GM19438 (cell line): ENCODE measurements at regions not wholly inside any gene's neighbourhood (a gene's known extent, or its start where the extent isn't known, plus 50 kb on each side); places are given as distances from the start of the nearest gene placed in this dataset.

Experiments
- ATAC-seq: cut with Tn5 transposase; IDR thresholded peaks from one replicate; pipeline ENCODE4 v1.9.1; 2021; ENCODE audit warnings: low read depth; ENCODE audit not compliant: unreplicated experiment

DNA sequence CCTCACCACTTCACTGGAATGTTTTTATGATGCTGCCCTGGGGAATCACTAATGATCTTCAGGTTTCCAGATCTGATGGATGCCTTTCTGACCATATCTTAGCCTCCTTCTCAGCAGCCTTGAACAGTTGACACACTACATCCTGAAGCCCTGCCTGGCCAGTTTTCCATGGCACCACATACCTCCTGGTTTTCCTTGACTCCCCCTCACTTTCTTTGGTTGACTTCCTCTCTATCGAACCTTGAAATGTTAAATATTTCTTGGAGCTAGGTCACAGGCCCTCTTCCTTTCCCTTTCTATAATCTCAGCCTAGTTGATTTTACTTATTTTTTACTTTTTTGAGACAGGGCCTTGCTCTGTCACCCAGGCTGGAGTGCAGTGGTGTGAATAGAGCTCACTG is 108.8 kb upstream of the CDK1 start:
- no peak for ATAC-seq

DNA sequence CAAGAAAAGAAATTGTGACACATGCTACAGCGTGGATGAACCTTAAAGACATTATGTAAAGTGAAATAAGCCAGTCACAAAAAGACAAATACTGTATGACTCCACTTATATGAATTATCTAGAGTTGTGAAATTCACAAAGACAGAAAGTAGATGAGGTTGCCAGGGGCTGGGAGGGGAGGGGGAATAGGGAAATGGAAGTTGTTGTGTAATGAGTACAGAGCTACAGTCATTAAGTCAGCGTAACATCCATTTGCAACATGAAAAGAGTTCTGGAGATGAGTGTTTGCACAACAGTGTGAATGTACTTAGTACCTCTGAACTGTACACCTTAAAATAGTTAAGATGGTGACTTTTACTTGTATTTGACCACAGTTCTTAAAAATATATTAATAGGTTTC is 112.1 kb upstream of the CDK1 start:
- ATAC-seq, result no peak

DNA sequence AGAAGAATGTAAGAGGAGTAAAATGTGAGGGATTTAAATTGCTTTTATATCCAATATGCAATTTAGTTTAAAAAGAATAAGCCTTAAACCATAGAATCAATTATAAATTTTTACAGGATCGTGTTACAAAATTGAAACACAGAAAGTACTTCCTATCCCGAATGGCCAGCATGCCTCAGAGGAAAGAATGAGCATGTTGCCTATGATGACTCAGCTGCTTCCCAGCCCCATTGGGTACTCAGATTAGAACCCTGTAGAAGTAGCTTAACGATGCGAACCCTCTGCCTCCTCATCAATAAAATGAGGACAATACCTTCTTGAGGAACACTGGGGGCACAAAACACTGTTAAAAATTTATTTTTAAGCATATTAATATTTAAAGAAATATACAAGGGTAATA is 113.4 kb upstream of the CDK1 start:
- ATAC-seq, result no peak

DNA sequence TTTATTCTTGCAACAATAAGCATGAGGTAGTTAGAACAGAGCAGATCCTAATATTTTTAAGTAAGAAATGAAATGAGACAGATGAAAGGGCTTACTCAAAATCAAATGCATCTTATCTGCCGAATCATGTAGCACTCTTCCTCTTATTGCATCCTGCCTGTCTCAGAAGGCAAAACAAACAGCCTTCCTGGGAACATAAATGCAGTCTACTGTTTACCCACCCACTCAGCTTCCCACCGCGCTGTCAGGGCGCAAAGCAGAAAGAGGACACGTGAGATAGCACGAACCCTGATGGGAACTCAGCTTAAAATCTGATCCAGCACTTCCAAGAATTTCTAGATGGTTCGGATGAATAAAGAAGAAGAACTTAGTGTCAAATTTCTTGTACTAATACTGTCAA is 114.4 kb upstream of the CDK1 start:
- no peak for ATAC-seq

DNA sequence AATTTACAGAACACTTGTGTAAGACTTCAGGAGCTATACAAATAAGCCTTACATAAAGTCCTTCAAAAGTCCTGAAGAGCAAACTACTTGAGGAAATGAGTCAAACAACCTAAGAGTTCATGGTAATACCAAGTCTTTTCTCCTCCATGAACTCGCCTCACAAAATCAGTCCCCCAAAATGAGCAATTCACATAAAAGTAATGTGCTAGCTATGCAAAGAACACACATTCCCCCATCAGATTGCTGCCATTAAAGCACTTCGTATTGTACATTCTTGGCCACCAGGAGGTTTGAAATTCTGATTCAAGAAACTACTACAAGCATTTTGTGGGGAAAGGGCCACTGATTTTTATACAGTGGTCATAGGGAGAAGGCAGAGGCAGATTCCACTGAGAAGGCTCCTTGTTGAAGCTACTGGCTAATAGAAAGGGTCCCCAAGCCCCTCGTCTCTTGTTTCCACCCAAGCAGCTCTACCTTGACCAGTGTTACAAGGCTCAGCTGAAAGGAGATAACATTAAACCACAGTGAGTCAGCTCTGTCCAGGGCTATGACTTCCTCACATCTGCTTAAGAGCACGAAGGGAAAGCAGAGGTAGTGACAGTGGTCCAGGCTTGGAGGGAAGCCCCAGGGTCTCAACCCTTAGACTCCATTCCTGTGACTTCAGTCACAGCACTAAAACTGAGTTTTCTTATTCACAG is 115.2 kb upstream of the CDK1 start:
- ATAC-seq, result no peak

DNA sequence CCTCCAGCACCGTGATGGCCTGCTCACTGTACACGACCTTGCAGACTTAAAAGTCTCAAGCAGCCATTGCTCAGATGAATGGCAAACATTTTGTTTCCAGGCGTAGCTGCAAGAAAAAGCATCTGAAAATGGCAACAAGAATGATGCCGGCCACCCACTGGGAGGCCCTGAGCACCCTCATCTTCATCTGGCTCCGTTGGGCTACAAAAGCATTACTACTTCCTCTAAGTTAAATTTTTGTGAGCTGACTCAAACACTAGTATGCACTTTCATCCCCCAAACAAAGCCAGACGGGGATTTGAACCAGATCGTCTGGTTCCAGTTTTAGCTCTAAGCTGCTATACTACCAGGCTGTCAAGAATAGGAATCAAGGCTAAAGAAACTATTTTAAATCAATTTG is 116.6 kb upstream of the CDK1 start:
- no peak for ATAC-seq

DNA sequence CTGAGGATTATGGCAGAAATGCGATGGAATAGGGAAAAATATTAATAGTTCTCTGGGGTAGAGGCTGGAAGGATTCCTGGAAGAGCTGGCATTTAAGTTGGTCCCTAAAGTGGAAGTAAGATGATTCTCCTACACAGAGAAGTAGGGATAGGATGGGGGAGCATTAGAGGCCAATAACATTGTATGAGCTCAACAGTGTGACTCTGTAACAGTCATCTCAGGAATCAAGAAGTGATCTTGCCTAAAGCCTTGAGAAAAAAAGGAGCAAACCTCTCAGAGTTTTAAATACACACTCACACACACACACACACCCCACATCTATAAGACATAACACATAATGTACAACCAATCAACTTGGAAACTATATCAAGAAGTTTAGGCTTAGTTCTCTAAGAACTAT is 117.7 kb upstream of the CDK1 start:
- no peak for ATAC-seq

DNA sequence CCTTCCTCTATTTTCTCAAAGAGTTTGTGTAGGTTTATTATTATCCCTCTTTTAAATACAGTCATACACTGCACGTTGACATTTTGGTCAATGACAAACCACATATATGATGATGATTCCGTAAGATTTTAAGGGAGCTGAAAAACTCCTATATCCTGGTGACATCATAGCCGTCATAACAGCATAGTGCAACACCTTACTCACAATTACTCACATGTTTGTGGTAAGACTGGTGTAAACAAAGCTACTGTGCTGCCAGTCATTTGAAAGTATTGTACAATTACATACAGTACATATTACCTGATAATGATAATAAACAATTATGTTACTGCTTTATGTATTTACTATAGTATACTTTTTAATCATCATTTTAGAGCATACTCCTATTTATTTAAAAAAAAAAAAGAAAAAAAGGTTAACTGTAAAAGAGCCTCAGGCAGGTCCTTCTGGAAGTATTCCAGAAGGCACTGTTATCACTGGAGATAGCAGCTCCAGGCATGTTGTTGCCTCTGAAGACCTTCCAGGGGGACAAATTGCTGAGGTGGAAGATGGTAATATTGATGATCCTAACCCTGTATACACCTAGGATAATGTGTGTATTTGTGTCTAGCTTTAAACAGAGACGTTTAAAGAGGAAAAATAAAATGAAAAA is 123.3 kb upstream of the CDK1 start:
- no peak for ATAC-seq

DNA sequence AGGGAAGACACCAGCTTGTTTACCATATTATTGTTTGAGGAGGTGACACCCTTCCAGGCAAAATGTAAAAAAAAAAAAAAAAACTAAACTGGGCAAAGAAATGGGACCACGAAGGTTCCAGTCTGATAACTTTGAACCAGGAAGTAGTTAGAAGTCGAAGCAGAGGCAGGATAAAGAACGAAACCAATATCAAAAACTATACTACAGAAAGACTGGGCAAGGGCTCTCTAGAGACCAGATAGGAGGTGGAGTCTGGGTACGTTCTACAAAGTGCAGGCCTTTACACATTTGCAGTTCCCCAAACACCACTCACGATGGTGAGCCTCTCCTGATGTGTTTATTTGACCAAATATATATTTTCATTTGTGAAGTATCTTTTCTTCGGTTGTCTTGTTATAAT is 125.7 kb upstream of the CDK1 start:
- ATAC-seq, result peak; percentile 94

DNA sequence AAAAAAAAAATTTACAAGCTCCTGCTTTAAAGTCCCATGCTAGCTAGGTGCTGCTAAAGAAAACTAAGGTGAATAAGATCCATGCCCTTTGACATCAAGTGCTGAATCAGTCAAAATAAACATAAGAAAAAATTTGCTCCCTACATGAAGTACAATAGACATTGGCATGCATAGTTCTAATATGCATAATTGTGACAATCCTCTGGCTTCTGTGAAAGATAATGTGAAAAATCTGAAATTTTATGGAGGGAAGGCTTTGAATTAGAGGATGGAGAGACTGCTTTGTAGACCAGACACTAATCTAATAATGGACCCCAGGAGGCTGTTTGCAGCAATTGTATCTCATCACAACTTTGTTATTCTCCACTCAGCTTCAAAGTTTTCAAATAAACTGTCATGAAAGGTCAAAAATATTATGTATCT is 127.9 kb upstream of the CDK1 start:
- ATAC-seq, result no peak

DNA sequence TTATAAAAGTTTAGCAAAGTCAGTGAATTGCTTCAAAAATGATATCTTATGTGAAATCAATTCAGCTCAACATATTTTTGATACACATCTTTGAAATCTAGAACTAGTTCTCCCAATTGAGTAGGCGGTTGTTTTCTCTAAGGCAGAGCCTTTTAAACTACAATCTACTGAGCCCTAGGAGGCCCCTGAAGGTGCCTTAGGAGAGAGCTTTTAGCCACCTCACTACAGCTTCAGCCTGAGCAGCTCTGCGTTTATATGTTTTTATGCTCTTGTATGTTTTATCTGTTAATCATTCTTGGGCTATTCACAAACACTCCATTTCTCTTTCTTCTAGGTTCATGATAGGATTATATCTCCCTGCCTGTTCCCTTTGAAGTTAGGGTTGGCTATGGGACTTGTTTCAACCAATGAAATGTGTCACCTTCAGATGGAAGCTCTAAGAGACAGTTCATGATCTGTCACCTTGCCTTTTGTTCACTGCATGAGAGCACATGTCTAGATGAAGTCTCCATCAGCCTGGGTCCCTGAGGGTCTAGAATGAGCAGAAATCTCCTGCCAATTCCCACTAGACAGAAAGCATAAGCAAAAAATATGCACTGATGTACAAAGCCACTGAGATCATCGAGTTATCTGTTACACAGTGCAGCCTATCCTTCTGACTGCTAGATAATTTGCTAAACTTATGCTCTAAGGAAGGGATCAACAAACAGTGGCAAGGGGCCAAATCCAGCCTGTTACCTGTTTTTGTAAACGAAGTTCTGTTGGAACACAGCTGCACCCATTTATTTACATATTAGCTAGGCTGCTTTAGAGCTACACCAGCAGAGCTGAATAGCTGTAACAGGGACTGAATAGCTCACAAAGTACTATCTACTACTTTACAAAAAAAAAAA is 128.5 kb upstream of the CDK1 start:
- no peak for ATAC-seq

DNA sequence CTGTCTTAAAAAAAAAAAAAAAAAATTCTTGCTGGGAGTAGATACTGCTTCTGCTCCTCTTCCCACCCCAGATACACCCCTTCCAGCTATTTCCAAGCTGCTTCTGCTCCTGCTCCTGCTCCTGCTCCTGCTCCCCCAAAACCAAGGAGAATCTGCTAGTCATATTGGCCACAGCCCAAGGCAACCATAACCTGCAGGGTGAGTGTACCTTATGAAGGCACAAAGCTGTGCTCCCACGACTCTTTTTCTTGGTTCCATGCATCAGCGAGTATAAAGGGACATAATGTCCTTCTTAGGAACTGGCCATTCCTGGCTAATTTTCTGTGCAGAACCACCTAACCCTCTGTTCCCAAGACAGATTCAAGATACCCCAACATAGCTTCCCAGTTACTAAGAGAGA is 129.5 kb upstream of the CDK1 start:
- ATAC-seq, result no peak

DNA sequence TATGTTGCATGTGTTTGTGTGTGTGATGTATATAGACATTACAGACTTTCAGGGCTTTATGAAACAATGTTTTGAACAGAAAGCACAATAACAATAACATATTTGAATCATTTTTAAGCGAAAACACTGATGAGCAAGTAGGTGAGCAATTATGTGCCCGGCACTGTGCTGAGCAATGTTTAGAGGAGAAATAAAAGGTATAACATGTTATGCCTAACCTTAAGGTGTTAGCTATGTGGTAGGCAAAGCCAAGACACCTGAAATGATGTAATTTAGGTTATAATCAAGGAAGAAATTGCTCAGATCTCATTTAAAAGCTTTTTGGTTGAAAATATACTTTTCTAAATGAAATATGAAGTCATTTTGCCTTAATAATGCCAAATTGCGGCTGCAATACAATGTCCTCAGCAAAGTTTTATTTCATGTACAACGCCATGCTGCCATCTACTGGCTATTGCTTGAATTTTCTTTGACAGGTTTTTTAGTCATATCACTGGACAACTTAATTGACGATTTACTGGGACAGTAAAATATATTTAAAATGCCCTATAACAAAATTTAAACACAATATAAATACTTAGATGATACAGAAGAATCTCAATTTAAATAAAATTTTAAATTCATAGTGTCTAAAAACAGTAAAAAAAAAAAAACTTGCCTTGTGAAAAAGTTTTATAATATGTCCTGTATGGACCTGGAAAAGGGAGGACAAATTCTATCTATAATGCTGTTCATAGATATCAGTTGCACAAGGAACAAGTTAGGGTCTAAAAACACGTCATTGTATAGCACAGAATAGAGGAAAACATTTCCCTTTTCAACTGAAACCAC is 131.1 kb upstream of the CDK1 start:
- no peak for ATAC-seq

DNA sequence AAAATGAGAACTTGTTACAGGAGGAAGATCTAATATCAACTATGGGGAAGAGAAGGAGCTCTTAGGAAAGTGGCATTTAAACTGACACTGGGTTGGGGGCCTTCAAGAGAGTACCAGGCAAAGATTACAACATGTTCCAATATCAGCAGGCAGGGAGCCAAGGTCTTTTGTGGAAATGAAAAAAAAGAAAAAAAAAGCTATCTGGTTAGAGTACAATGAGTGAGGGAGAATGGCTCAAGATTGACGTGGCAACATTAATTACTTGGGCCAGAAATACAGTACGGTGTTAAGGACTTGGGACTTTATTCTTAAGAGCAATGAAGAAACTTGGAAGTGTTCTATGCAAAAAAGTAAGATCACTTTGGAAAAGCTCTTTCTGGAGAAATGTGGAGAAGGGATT is 132.3 kb upstream of the CDK1 start:
- no peak for ATAC-seq

DNA sequence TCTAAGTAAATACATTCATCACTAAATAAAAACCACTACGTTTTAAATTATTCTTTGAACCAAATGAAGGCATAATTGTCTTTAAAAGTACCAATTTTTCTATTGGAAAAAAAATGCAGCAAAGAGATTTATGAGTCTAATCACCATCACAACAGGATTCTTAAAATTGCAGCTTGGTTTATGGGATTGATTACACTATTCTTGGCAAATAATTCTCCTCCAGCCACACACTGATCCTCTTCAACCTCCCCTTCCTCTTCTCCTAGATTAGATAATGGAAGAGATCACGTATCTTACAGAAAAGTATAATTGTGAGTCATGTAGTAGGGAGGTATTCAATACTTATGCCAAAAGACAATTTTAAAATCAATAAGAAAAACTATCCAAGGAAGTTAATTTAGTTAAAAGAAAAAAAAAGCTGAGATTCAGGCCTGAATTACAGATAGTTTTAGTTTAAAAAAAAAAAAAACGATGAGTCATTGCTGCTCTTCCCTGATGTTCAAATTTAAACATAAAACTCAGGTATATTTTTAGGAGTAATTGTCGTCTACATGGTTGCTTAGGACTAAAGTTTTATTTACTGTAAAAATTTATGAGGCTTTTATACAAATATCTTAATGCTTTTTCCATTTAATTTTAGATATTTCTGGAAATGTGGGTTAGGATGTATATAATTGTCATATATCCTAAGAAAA is 133.7 kb upstream of the CDK1 start:
- no peak for ATAC-seq

DNA sequence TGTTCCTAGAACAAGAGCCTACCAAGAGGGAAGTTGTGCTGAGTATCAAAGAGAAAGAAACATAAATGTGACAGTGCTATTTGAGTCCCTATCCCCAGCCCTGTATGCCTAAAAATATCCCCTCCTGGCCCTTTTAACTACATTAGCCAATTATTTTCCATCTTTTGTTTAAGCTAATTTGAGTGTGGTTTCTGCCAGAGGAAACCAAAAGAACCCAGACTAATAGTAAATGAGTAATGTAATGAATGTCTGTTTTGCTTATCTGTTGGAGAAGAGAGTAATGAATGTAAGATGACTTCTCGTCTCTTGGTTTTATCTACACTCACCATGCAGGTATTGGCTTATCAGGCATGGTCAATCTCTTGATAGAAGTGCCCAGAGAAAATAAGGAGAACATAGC is 134.4 kb upstream of the CDK1 start:
- no peak for ATAC-seq

DNA sequence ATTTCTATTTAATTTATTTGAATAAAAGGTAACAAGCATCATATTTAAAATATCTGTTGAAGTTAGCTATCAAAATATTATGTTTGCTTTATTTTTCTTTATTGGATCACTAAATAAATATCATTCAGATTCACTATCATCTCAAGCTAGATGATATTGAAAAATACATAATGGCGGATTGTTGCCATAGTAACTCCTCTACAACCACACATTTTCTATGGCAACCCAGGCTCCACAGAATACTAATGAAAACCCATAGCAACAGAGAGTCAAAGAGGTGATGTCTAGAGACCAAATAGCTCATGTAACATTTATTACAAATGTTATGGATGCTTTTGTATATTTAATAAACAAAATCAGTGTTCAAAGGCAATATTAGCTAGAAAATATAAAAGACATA is 148.9 kb upstream of the CDK1 start:
- ATAC-seq, result no peak

DNA sequence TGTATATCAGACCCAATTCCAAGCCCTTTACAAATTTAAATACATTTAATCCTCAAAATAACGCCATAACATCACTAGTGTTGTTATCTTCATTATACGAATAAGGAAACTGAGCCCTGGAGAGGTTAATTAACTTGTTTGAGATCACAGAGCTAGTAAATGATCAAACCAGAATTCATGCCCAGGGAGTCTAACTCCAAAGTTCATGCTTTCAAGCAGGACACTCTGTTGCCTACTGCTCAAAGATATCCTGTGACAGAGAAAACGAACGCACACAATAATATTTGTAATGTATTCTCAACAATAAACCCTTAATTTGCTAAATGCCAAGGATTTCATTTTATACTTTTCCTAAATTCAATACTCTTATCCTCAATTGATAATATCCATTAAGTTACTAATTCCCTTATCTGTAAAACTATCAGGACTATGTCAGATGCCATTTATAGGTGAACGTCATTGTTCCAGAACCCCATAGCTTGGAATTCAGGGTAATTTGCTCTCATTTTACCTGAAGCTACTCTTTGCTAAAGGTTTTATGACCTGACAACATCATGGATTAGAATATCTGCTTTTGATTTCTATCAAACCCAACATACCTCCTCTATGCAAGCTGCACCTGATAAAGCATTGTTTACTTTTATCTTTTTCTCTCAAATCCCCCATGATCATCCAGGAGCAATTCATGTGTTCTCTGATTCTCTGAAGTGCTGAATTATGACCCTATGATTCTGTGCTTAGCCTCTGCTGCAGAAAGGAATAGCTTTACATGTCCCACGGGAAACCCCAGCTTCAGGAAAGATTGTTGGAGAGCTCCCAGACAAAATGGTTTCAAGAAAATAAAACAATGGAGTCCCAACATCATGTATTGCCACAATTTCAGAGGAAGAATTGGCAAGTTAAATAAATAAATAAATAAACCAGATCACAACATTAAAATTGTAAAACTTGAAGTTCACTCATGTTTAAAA is 150.2 kb upstream of the CDK1 start:
- no peak for ATAC-seq

DNA sequence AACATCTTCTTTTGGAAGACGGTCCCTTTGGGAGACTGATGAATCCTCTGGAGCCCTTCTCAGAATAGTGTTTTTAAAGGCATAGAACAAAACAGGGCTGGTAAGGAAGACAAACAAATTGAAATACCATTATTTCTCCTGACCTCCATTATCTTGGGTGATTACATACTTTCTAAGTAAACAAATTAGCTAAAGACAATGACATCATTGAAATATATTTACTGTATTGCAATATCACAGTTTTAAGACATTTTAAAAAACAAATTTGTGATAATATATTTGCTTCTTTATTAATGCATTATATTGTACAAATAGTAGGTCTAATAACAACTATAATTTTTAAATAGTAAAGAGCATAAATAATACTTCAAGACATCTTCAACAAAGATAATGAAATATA is 152.2 kb upstream of the CDK1 start:
- no peak for ATAC-seq
